T47D (cell line): ENCODE measurements at regions not wholly inside any gene's neighbourhood (a gene's known extent, or its start where the extent isn't known, plus 50 kb on each side); places are given as distances from the start of the nearest gene placed in this dataset.
"Not testable (repeated sequence)": the region's sequence is repeated elsewhere in the genome, so short reads cannot be mapped to it uniquely, and the experiment has no call there.

Source experiments
- DNase-seq, 2 experiments: peaks; one replicate each; pipeline versions ENCODE4 v3.0.0 to v3.0.0-alpha.2; 2011 to 2012; ENCODE audit warnings: low read depth in 1 of 2, low spot score in 1 of 2
- JUND ChIP-seq: IDR thresholded peaks from 2 replicates; pipeline ENCODE4 v1.6.1; 2012; ENCODE audit warnings: low read depth
- in situ Hi-C: cut with HindIII; loops from 2 replicates; pipeline ENCODE4 v1.10.0; 2016; ENCODE audit warnings: low sequenced_read_pairs, low pct_unique_long_range_greater_than_20kb

DNA sequence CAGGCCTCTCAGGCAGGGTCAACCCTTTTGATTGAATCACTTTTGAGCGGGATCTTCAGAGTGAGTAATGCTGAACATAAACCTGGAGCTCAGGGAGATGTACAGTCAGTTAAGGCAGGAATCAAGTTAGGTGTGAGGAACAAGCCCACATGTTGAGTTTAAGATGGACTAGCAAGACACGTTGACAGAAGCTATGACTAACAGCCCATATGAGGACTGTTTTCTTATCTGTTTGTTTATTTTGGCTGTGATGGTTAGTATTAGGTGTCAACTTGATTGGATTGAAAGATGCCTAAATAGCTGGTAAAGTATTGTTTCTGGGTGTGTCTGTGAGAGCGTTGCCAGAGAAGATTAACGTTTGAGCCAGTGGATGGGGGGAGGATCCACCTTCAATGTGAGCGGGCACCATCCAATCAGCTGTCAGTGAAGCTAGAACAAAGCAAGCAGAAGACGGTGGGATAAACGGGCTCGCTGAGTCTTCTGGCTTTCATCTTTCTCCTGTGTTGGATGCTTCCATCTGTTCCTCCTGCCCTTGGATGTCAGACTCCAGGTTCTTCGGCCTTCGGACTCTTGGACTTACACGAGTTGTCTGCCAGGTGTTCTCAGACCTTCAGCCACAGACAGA lies 232.3 kb upstream of the STAC start:
- DNase-seq, result no peak
- TF ChIP-seq JUND, result no peak
- in situ Hi-C loops, result no loop called here

DNA sequence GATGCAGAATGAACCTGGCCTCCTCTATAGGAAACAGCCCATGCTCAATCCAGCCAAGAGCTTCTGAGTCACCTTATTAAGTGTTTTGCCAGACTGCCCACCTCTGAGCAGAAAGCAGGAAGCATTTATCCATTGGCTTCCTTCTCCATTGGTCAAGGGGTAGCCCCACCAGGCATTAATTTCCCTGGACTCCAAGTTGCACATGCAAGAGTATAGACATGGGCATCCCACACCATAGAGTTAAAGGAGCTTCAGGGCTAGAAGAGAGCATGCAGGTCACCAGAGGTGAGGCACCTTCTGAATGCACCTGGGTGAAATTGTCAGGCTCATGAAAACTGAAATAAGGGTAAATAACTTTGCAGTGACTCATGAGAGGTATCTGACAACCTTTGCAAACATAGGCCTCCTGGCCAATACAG lies 230.8 kb upstream of the STAC start:
- DNase-seq, result no peak
- in situ Hi-C loops, result no loop called here
- no peak for TF ChIP-seq JUND

DNA sequence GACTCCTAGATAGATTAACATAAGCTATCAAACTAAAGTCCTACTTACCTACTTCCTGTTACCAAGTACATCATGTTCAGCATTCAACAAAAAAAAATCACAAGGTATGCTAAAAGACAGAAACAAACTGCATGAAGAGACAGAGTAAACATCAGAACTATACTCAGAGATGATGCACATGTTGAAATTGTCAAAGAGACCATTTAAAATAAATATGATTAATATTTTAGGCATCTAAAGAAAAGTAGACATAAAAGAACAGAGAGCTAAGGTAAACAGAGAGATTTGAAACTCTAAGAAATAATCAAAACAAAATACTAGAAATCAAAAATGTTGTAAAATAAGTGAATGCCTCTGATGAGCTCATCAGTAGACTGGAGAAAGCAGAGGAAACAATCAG lies 224.8 kb upstream of the STAC start:
- no peak for DNase-seq
- in situ Hi-C loops, result no loop called here
- TF ChIP-seq JUND, result no peak

DNA sequence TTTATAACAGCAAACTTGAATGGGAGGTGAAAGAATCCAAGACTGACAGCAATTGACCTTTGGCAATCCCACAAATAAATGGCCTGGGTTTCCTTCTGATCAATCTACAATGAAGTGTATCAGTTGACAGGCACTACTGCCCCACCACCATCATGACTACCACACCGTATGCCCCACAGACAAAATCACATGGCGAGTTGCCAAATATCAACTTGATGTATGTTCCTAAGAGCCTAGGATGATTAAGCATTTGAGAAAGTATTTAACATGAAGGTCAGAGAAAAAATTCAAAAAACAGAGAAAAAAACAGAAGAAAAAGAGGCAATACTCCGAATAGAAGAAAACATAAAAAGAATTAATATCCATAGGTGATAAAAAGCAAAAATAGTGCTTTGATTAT lies 215.9 kb upstream of the STAC start:
- TF ChIP-seq JUND, result no peak
- no peak for DNase-seq
- in situ Hi-C loops, result no loop called here

DNA sequence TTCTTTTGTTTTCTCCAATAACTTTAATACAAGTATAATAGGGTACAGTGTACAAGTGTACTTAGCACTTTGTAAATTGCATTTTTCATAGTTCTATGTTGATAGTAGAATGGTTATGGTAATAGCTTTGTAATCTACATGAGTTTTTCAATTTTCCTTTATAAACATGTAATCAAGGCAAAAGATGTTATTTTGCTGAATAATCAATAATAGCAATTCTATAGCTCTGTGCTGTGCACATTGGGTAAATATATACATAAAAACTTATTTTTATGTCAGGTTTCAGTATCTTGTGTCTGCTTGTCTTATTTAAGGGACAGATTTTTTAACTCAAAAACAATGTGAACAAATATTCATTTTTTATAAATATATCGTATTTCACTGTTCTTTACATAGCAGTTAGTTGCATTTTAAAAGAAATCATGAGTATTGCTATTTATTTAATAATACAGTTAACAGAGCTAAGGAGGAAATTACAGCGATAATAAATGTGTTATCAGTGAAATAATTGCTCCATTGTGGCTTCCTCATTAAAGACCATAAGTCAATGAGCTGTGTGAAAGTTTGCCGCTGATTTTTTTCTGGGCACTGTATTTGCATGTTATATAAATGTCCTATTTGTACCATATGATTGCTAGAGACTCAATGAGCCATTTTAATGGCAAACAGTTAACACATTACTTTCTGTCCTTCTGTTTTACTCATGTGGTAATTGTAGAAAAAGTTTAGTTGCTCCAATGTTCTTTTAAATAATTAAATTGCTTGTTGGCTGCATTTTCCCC lies 214.6 kb upstream of the STAC start:
- DNase-seq, result no peak
- TF ChIP-seq JUND, result no peak
- in situ Hi-C loops, result no loop called here

DNA sequence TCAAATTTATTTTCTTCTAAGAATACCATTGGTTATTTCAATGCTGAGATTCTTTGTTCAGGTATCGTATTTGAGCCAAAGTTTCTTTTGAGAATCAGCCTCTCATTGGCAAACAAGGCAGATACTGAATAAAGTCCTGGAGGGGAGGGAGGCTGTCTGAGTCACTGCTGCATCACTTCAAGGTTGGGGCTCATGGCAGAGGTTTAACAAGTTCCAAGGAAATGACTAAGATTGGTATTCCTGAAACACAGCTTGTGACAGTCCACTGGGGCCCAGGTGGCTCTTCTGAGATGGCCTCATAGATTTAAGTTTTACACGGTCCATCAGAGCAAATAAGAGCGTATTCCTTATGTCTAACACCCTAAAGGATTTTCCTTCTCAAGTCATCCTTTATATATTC lies 213.8 kb upstream of the STAC start:
- TF ChIP-seq JUND, result no peak
- no peak for DNase-seq

DNA sequence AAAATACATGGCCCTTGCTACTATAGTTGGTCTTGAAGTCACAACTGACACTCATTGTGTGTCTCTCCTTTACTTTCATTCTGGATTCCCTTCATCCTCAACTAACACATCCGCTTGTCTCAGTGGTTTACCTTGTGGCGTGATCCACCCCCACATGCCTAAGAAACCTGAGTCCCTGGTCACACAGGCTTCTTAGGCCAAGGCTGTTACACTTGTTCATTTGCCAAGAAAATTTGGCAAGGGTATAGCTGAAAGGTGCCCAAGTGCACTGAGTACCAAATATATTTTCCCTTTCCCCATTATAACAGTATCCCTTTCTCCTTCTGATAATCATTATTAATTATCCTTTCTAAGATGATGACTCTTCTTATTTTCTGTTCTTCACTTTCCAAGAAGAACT lies 207.6 kb upstream of the STAC start:
- in situ Hi-C loops, result no loop called here
- TF ChIP-seq JUND, result no peak
- peak in 1 of 2 experiments; percentile 70 for DNase-seq

More for the DNA sequence above, 213.8 kb upstream of the STAC start:
- in situ Hi-C loops, result no loop called here

DNA sequence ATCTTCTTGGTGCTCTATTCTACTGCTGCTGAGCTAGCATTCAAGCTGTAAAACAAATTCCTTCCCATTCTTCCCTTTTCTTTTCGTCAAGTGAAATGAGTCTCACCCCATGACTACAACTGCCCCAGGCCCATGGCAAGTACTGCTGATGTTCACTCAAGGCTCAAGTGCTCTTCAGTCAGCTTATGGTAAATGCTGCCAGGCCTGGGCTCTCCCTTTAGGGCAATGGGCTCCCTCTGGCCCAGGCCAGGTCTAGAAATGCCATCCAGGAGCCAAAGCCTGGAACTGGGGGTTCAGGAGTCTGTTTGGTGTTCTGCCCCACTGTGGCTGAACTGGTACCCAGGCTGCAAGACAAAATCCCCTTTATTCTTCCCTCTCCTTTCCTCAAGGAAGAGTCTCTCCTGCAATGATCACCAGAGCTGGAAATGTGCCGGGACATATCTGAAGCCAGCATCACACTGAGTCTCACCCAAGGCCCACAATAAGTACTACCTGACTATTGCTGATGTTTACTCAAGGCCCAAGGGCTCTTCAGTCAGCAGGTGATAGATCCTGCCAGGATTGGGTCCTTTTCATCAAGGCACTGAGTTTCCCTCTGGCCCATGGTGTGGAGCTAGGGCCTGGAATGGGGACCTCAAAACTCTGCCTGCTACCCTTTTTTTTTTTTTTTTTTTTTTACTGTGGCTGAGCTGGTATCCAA lies 205.0 kb upstream of the STAC start:
- no peak for TF ChIP-seq JUND
- in situ Hi-C loops, result no loop called here
- no peak for DNase-seq

DNA sequence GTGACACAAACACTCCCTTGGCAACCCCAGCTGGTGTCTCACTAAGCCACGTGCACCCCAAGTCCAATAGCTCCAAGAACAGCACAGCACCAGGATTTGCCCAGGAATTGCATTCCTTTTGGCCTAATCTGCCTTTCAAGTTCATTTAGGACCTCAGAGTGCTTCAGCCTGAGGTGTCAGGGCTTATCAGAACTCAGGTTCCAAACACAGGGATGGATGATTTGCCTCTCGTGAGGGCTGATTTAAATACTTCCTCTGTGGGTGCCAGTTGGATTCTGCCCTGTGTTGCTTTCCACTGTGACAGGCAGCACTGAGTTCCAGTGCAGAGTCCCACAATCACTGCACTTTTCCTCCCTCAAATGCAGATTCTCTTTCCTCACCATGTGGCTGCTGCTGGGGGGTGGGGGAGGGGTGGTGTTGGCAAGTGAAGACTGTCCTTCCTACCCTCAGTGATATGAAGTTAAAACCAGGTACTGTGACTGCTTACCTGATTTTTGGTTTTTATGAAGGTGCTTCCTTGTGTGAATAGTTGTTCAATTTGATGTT lies 204.3 kb upstream of the STAC start:
- in situ Hi-C loops, result no loop called here
- TF ChIP-seq JUND, result no peak
- no peak for DNase-seq

DNA sequence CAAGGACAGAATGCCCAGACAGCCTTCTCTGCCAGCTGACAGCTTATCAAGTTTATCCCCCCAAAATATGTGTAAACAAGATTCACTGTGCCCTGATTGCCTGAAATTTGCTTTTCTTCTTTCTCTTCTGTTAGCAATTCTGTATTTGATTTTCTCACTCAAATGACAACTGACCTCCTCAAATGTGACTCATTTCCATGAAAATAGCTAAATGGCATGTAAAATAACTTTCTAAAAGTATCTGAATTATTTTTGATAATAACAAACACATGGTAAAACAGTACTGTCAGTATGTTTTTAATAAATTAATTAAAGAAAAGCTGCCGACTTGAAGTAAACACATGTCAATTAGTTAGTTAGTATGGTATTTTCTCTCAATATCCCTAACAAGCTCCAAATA lies 202.3 kb upstream of the STAC start:
- in situ Hi-C loops, result no loop called here
- DNase-seq, result no peak
- no peak for TF ChIP-seq JUND

DNA sequence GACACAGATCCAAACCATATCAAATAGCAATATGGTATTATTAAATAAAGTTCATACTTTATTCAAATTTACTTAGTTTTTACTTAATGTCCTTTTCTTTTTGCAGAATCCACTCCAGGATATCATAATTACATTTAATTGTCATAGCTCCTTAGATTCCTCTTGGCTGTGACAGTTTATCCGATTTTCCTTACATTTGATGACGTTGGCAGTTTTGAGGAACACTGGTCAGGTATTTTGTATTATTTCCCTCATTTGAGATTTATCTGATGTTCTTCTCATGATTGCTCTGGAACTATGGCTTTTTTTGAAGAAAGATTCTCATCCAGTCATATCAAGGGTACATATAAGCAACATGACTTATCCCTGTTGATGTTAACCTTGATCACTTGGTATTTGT lies 198.3 kb upstream of the STAC start:
- DNase-seq, result no peak
- no peak for TF ChIP-seq JUND
- in situ Hi-C loops, result no loop called here

DNA sequence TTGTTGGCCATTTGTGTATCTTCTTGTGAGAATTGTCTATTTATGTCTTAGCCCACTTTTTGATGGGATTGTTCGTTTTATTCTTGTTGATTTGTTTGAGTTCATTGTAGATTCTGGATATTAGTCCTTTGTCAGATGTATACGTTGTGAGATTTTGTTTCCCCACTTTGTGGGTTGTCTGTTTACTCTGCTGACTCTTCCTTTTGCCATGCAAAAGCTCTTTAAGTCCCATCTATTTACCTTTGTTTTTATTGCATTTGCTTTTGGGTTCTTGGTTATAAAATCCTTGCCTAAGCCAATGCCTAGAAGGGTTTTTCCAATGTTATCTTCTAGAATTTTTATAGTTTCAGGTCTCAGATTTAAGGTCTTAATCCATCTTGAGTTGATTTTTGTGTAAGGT lies 193.1 kb upstream of the STAC start:
- DNase-seq, in situ Hi-C loops: not testable (repeated sequence)

DNA sequence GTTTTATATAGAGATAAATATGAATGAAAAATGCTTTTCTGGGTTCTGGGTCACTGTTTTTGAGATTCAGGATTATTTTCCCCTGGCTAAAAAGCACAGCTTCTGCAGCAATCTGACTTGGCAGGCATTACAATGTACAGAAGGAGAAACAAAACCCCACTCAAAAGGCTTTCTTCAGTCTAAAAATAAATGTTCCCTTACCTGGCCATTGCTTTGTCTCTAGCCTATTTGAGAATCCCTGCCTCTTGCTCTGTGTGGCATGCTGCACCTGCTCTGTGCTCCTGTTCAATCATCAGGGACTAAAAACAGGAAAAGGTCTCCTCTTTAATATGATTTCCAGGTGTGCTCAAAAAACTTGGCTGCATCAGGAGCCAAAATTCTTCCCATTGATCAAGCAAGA lies 187.4 kb upstream of the STAC start:
- no peak for DNase-seq
- in situ Hi-C loops, result no loop called here
- TF ChIP-seq JUND, result no peak
